HG03159 (cell line): ENCODE measurements at regions not wholly inside any gene's neighbourhood (a gene's known extent, or its start where the extent isn't known, plus 50 kb on each side); places are given as distances from the start of the nearest gene placed in this dataset.

ENCODE experiments used
- ATAC-seq: cut with Tn5 transposase; IDR thresholded peaks from one replicate; pipeline ENCODE4 v1.9.1; 2021; ENCODE audit warnings: mild to moderate bottlenecking, moderate library complexity; ENCODE audit not compliant: unreplicated experiment

DNA sequence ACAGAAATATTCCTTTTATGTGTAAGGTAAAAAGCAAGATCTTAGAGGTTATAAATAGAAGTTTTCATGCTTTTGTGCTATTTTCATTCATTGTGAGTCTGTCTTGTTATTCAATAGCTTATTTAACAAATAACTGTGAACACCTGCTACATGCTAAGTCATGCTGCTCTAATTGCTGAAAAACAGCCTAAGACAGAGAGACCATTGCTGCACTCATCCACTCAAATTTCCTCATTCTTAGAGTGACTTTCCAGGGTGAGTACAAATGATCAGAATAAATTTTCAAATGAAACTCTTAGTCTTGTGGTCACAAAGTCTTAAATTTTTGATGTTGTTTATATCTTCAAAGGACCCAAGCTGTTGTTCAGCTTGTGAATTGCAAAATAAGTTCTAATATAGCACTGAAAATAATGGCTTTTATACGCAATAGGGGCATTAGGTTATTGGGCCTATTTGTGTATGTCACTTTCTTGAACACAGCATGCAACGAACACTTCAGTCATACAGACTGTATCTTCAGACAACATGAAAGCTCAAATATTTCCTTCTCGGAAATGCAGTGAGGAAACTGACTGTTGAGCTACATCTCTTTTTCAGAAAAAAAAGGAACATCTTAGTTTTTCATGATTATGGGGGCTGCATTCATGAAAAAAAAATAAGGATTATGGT lies 247.9 kb upstream of the PCDH15 start:
- no peak for ATAC-seq

DNA sequence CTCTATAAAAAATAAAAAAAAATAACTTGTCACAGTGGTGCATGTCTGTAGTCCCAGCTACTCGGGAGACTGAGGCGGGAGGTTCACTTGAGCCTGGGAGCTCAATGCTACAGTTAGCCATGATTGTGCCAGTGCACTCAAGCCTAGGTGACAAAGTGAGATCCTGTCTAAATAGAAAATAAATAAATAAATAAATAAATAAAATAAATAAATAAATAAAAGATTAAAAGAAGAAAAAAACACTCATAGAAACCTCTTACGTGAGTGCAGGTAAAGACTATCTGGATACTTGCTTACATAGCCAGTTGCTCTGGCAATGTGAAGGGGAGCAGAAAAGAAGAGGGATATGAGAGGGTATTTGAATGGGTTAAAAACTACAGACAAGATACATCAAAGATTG lies 242.5 kb upstream of the PCDH15 start:
- ATAC-seq: no peak

DNA sequence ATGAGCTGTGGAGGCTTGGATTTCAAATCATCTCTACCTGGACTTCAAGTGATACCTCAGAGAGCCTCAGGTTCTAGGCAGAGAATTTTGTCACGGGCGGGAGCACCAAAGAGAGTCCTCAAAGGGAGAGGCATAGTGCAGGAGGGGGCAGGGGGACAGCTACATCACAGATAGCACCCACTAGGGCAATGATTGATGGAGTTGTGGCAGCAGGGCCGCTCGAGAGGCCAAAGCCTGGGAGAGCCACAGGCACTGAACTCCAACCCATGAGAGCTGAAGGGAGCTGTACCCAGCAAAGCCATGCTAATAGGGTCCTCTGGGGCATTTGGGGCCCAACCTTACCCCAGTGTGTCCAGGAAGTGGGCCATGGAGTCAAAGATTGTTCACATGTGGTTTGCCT lies 232.0 kb upstream of the PCDH15 start:
- ATAC-seq: no peak

DNA sequence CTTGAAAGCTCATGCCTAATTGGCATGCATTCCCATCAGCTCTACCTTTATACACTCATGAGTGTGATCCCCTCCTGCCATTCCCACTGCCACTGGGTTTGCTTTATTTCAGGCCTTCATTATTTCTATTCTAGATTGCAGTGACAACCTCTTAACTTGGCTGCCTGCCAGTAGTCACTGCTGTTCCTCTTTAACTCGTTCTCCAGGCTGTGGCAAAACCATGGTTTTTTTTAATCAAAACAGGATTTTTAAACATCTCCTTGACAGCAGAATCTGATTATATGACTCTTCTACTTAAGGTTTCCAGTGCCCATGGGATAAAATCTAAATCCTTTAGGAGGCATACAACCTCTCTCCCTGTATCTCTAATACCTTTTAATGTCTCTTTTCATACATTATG lies 223.7 kb upstream of the PCDH15 start:
- no peak for ATAC-seq

DNA sequence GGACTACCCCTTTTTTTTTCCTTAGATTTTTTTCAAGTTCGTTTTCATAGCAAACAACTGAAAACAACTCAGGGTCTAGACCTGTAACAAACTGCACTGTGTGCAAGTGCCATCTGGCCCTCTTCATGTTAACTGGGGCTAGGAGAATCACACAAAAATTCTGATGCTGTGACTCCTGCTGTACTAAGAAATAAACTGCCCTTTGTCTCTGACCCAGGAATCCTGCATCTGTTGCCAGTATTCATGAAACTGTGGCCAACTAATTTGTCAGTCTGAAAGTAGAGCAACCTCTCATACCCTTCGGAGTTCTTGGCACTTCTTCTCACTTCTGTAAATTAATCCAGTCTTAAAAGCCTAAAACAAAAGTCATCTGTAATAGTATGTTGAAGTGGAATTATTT lies 218.4 kb upstream of the PCDH15 start:
- ATAC-seq: no peak

DNA sequence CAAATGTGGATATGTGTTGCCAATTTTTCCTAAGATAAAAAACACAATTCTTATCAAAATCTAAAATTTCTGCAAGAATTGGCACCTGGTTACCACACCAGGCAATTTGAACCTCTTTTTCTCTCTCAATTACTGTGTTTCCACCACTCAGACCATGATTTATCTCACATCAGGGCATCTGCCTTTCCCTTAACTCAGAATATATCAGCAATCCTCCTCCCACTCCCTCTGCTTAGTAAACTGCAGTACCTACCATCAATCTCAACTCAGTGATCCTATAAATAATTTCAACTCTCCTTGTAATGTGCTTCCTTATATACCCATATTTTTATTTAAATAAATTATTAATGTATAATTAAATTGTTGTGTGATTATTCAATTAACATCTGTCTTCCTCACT lies 212.3 kb upstream of the PCDH15 start:
- no peak for ATAC-seq

DNA sequence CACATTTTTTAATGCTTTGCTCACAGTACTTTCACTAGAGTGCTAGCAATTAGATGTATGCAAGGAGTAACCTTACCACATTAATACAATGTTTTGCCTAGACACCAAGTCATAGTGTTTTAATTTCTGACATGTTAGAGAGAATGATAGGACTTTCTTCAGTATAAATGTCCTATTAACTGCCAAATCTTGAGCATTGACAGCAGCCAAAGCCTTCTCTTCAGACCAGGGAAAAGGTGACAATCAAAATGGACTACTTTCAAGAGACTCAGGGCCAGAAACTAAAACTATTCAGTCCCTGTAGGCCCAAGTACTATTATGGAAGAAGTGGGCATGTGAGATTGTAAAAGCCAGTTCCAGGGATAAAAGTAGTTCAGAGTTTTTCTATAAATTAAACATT lies 201.4 kb upstream of the PCDH15 start:
- ATAC-seq: no peak

DNA sequence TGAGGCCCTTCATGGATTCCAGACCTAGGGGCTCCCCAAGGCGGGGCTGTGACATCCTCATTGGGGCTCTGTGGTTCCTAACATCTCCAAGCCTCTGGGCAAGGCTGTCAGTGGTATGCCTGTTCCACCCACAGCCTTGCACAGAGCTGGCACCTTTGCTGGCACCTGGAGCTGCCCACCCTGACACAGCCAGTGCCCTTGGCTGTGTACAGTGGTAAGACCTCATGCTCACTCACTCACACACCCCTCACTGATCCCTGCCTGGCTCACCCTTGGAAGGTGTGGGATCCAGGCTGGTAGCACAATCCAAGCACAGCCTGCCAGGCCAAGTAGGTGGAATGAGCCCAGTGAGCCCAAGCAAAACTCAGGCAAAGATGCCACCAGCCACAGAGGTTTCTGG lies 200.4 kb upstream of the PCDH15 start:
- no peak for ATAC-seq

DNA sequence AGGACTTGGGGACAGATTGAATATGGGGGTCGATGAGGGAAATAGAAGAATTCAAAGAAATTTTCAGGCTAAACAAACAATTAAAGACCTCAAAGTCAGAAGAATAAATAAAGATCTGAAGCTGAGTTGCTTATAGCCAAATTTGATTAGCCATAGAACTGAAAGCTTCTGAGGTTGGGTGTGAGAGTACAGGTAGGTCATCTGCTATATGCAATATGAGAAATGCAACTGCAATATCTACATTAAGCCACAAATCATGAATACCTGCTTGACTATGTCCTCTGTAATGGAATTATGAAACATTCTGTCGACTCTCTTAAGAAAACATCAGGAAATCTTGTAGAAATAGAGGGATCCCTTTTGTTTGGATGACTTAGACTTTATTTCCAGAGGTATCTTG lies 192.1 kb upstream of the PCDH15 start:
- no peak for ATAC-seq

DNA sequence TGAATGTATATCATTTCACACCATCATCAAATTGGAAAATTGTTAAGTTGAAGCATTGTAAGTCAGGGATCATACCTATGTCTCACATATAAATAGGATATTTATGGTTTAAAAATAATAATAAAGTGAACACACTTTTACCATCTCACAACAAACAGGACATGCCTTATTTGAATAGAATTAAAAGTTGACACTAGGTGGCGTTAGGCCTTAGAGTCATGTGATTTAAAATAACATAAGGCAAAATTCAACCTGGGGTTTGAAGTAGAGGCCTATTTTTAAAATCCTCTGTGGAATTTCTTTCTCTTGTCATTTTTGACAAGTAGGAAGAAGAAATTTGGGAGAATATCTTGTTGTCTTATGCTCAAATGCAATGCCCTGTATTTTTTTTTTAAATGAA lies 184.7 kb upstream of the PCDH15 start:
- no peak for ATAC-seq

DNA sequence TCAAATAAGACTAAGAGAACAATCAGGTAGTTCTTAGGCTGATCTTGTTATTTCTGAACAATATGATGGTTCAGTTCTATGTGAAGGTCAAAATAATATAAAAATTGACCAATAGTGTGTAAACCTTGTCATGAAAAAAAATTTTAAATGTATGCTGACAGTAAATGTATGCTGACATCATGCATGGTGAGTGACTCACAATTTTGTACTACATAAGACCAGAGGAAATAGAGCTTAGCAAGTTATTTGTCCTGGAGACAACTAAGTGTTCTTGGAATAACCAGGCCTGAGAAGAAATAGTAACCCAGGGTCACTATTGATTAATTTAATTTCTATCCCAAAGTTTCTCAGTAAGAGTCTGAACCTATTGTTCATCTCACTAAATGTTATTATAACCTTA lies 182.2 kb upstream of the PCDH15 start:
- ATAC-seq: no peak

DNA sequence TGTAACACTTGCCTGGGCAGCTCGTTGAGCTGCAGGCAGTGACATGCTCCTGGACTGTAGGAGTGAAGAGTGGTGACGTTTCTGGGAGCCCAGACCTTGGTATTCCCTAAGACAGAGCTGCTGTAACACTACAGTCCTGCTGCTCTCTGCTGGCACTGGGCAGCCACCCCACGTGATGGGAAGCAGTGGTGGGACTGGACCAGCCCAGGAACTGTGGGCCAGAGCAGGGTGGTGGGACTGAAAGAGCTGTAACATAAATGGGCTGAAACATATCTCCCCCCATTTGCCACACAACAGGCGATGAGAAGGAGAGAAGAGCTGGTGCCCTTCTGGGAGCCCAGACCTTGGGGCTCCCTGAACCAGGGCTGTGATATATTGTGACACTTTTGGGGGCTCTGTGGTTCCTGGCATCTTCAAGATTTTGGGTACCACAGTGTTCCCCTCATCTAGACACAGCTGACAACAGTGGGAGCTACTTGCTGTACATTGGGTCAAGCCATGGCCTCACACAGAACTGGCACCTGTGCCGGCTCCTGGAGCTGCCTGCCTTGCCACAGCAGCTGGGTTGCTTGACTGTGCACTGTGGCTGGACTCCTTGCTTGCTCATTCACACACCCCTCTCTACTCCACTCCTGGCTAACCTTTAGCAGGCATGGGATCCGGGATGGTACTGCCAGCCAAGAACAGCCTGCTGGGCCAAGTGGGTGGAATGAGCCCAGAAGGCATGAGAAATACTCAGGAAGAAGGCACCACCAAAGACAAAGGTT lies 161.3 kb upstream of the PCDH15 start:
- no peak for ATAC-seq

DNA sequence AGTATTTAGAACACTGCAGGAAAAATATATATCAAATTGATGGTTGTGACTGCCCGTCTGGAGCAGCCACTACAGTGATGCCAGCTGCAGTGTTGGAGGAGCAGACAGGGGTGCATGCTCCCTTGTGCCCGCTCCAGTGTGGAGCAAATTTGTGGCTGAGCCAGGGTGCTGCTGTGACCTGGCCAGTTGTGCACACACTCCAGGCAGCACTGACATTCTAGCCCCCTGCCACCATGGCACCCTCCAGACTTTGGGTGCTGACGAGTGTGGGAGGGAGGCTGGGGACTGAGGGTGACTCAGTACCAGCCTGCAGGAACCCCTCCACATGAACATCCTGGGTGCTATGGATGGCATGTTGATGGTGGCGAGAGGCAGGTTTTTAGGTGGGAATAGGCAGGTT lies 160.0 kb upstream of the PCDH15 start:
- ATAC-seq: no peak

DNA sequence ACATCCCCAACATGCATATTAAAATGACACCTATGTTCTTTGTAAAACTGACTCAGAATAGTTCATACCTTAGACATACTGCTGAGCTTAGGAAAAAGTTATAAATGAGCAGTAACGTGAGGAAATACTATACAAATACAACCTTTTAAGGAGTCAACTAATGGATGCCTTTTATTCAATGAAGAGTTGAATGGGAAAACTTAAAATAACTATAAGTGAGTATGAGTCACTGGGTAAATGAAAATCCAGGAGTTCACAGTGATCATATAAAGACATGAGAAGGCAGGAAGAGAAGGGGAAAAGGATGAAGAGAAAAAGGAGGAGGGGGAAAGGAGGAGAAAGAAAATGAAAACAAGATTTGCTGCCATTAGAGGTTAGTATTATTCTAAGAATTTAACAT lies 157.8 kb upstream of the PCDH15 start:
- no peak for ATAC-seq

DNA sequence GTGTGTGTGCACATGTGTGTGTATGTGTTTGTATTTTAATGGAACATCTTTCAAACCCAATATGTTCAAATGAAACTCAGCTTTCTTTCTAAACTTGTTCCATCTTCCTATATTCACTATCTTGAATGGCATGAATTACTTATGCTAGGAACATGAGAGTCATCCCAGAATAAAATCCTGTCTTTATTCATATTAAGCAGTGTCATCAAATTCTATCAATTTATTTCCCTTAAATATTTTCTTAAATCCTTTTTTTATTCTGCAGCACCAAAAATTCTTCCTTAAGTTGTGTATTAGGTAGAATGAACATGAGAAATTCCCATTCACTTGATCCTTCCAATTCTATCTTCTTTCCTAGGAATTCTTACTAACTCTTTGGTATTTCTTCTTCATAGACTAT lies 146.6 kb upstream of the PCDH15 start:
- ATAC-seq: no peak

DNA sequence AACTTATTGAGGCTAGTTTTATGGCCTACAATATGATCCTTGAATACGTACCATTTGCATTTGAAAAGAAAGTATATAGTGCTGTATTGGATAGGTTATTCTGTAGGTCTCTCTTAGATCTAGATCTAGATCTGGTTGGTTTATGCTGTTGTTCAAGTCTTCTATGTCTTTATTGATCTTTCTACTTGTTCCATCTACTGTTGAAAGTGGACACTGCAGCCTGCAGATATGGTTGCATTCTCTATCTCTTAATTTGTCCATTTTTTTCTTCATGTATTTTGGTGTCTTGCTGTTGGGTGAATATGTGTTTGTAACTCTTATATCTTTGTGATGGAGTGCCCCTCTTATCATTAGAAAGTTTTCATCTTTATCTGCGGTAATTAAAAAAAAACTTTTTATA lies 139.4 kb upstream of the PCDH15 start:
- ATAC-seq: no peak

DNA sequence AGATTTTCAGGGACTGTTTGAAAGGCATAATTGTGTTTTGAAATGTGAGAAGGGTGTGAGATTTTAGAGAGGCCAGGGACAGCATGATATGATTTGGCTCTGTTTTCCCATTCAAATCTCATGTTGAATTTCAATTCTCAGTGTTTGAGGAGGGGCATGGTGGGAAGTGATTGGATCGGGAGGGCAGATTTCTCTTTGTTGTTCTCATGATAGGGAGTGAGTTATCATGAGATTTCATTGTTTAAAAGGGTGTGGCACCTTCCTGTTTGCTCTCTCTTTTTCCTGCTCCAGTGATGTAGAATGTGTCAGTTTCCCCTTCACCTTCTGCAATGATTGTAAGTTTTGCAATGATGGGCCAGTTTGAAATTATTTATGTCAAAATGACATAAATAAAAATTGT lies 113.0 kb upstream of the PCDH15 start:
- ATAC-seq: no peak

DNA sequence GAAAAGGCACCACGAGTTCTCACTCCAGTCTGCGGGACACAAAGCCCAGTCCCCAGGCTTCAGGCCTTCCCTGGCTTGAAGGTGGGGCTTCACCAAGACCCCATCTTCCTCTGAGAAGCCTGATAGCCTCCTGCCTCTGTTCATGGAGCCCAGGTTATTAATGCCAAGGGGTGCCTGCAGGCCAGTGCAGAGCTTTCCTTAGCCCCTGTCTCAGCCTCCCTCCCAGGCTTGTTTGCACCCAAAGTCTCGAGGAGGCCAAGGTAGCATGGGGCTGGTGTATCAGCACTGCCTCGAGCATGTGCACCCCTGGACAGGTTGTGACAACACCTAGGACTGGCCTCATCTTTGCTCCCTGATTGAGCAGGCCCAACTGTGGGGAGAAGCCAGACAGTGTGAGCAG lies 108.1 kb upstream of the PCDH15 start:
- ATAC-seq: no peak

DNA sequence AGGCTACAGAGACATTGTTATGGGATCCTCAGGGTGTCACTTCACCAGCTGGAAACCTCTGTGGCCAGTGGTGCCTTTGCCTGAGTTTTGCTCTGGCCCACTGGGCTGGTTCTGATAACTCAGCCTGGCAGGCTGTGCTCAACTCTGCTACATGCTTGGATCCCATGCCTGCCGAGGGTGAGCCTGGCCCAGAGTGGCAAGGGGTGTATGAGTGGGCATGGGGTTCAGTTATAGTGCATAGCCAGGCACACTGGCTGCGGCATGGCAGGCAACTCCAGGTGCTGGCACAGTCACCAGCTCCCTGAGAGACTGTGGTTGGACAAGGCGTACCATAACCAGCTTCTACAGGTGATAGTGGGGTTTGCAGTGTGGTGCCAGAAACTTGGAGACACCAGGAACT lies 107.0 kb upstream of the PCDH15 start:
- ATAC-seq: no peak

DNA sequence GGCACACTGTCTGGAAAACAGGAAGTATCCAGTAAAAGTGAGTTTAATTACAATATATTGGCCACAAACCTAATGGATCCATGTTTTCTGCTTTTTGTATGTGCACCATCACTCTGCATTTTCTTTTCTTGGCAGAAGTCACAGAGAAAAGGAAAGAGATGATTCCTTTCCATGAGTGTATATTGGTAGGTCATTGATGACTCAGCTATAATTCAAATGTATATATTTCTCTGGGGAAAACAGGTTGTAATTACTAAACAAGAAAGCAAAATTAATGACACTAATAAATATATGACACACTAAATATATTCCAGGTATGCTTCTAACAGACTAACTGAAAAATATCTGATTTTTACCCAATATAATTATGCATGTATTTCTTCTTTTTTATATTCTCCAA lies 105.9 kb upstream of the PCDH15 start:
- ATAC-seq: no peak

DNA sequence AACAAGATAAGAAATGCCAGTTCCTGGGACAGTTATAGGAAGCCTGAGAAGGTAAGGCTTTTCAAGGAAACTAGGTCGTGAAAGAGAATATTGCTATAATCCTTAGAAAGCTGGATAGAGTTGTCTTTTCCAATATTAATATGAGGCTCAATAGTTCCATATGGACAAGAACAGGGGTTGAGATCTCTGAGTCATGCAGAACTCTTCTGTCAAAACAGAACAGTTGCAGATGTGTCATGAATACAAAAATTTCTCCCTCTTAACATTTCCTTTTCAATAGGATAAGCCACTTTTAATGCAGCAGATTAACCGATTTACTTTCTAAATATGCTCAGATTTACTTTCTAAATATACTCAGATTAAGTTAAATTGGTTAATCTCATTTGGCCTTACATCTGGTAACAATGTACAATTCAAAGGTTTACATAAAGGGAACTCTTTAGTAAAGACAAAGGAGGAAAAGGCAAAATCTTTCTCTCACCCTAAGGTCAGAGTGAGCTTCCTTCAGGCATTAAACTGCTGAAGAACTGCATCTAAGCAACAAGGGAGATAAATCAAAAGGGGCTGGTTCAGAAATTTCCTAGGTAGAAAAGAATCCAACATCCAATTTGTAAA lies 104.7 kb upstream of the PCDH15 start:
- ATAC-seq: no peak

DNA sequence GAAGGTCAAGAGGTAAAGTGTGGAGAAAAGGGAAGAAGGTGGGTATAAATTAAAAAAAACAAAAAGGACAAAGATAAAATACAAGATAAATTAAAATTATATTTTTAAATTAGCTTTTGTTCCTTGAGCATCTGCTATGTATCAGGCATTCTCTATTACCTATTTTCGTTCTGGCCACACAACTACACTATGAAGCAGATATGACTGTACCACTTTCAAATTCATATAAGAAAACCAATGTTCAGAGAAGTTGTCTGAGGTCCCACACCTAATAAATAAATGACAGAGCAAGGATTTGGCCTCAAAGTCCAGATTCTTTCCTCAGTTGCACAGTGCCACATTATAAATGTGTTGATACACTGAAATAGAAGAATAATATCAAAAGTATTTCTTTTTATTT lies 103.8 kb upstream of the PCDH15 start:
- no peak for ATAC-seq
